Transverse colon (tissue), 4 donors: ENCODE measurements at regions not wholly inside any gene's neighbourhood (a gene's known extent, or its start where the extent isn't known, plus 50 kb on each side); places are given as distances from the start of the nearest gene placed in this dataset.

Source experiments
- DNase-seq: peaks from one replicate; pipeline ENCODE4 v3.0.0-alpha.2; 2019
- H3K27ac ChIP-seq, 4 donors: fragments of 200-600 bp; sonication (generic); 2 replicates each; pipeline ENCODE4 v1.5.1; 2016 to 2018; ENCODE audit warnings: inconsistent platforms in 4 of 4
- H3K27me3 ChIP-seq: fragments of 200-600 bp; sonication (generic); 2 replicates; pipeline ENCODE4 v1.5.1; 2017; ENCODE audit warnings: inconsistent platforms
- H3K36me3 ChIP-seq, 4 donors: fragments of 200-600 bp; sonication (generic); 2 replicates each; pipeline ENCODE4 v1.5.1; 2017 to 2019; ENCODE audit warnings: inconsistent platforms in 4 of 4
- H3K4me1 ChIP-seq, 4 donors: fragments of 200-600 bp; sonication (generic); 2 replicates each; pipeline ENCODE4 v1.5.1; 2017 to 2020; ENCODE audit warnings: inconsistent platforms in 4 of 4
- H3K4me3 ChIP-seq, 4 donors: fragments of 200-600 bp; sonication (generic); 1 replicate in 1 of 4; 2 replicates in 3 of 4; pipeline versions ENCODE4 v1.5.1 to v1.6.1; 2017 to 2019; ENCODE audit warnings: inconsistent platforms in 4 of 4
- H3K9me3 ChIP-seq, 2 donors: fragments of 200-600 bp; sonication (generic); 2 replicates each; pipeline ENCODE4 v1.5.1; 2017 to 2019; ENCODE audit warnings: inconsistent platforms in 2 of 2
- CTCF ChIP-seq, 5 experiments: fragments of 200-600 bp in 3 of 5; fragments of 450-650 bp in 2 of 5; sonication (generic) in 3 of 5; IDR thresholded peaks; 1 replicate in 2 of 5; 2 replicates in 3 of 5; pipeline ENCODE4 v1.5.1; 2016 to 2017; ENCODE audit warnings: antibody characterized with exemption in 5 of 5, inconsistent platforms in 3 of 5, mild to moderate bottlenecking in 2 of 5, moderate library complexity in 1 of 5
- EP300 ChIP-seq: sonication (generic); formaldehyde crosslinking; IDR thresholded peaks from one replicate; pipeline ENCODE4 v1.6.1; 2017; ENCODE audit warnings: antibody characterized with exemption, low read depth
- POLR2A ChIP-seq: fragments of 450-650 bp; IDR thresholded peaks from one replicate; pipeline ENCODE4 v1.6.1; 2016; ENCODE audit warnings: antibody characterized with exemption, mild to moderate bottlenecking, moderate library complexity
- POLR2AphosphoS5 ChIP-seq, 3 donors: sonication (generic); formaldehyde crosslinking; IDR thresholded peaks; one replicate each; pipeline ENCODE4 v1.6.1; 2016; ENCODE audit warnings: antibody characterized with exemption in 3 of 3
- WGBS, 2 donors: methylation state at CpG; one replicate each; pipeline ENCODE4 v1.1.5; 2018; ENCODE audit warnings: low coverage in 1 of 2; 5-methylcytosine and 5-hydroxymethylcytosine counted together
- in situ Hi-C, 4 donors: fragments of 200-750 bp; cut with MboI; loops; one replicate each; pipeline versions ENCODE4 v1.15.0 to v1.15.1; 2017; ENCODE audit warnings: low sequenced_read_pairs in 3 of 4, low pct_ligation_motif_present in 1 of 4, low pct_unique_long_range_greater_than_20kb in 1 of 4
- intact Hi-C: fragments of 100-400 bp; cut with DNase I; formaldehyde crosslinking; loops from one replicate; pipeline ENCODE4 v1.15.1; 2023; ENCODE audit warnings: low total_unique reads

- WGBS, 2 donors: 54% methylated on average over 4 of the region's 4 CpGs; no CpG with 5 or more reads in 1 of the 2 donors
- Histone ChIP-seq H3K4me3 (no peak overlapping the region), H3K4me1 (peaks cover 0 to 24% (median 4%) of the 10 kb centered on the region in 4 donors), H3K27me3 (no peaks in the 10 kb centered on the region), H3K9me3 (no peaks in the 10 kb centered on the region), H3K36me3 (no peaks in the 10 kb centered on the region), H3K27ac (peak overlapping the region in 3 of 4 donors; percentile 42 to 66 (median 63))
- intact Hi-C loops (no loop called here), in situ Hi-C loops (no loop called here)
- no peak for DNase-seq
- TF ChIP-seq CTCF (IDR thresholded peaks at IDR 0.05): no peak
- TF ChIP-seq EP300: no peak
- no peak for TF ChIP-seq POLR2AphosphoS5 (IDR thresholded peaks at IDR 0.05)
- no peak for TF ChIP-seq POLR2A
Measured at GRCh38 chr6:43973357-43973756, 153.9 kb downstream of the MRPL14 start.

GRCh38 chr6:43972913-43973300 lies 154.3 kb downstream of the MRPL14 start:
- peak in 1 of 3 donors; percentile 27 for TF ChIP-seq POLR2AphosphoS5 (IDR thresholded peaks at IDR 0.05)
- no peak for TF ChIP-seq EP300
- H3K36me3 ChIP-seq: no peaks in the 10 kb centered on the region
- H3K4me1 ChIP-seq: peaks cover 0 to 24% (median 4%) of the 10 kb centered on the region in 4 donors
- intact Hi-C loops: no loop called here
- H3K4me3 ChIP-seq: no peak overlapping the region
- peak; percentile 58 for DNase-seq
- no peaks in the 10 kb centered on the region for H3K9me3 ChIP-seq
- in situ Hi-C loops: no loop called here
- peak overlapping the region; percentile 42 to 66 (median 60) for H3K27ac ChIP-seq
- 29 to 33% methylated on average over 1 to 3 of the region's 3 CpGs for WGBS, 2 donors
- H3K27me3 ChIP-seq: no peaks in the 10 kb centered on the region

- 57 to 80% methylated on average over 2 to 6 of the region's 6 CpGs for WGBS, 2 donors
- intact Hi-C loops: no loop called here
- no peak for DNase-seq
Measured at GRCh38 chr6:43972179-43972912, 154.9 kb downstream of the MRPL14 start.

GRCh38 chr6:43971776-43972126 lies 155.5 kb downstream of the MRPL14 start:
- H3K27me3 ChIP-seq: no peaks in the 10 kb centered on the region
- peaks cover 0 to 24% (median 4%) of the 10 kb centered on the region in 4 donors for H3K4me1 ChIP-seq
- DNase-seq: no peak
- H3K27ac ChIP-seq: peak overlapping the region in 3 of 4 donors; percentile 56 to 66 (median 63)
- in situ Hi-C loops: no loop called here
- no peaks in the 10 kb centered on the region for H3K9me3 ChIP-seq
- intact Hi-C loops: no loop called here
- no peak for TF ChIP-seq POLR2A
- 88 to 100% methylated on average over 2 of the region's 2 CpGs for whole genome bisulfite sequencing, 2 donors
- H3K36me3 ChIP-seq: no peaks in the 10 kb centered on the region
- no peak overlapping the region for H3K4me3 ChIP-seq

More at GRCh38 chr6:43972179-43972912, 154.9 kb downstream of the MRPL14 start:
- Histone ChIP-seq H3K27me3 (no peaks in the 10 kb centered on the region), H3K36me3 (no peaks in the 10 kb centered on the region), H3K4me3 (no peak overlapping the region), H3K4me1 (peaks cover 0 to 24% (median 4%) of the 10 kb centered on the region in 4 donors), H3K27ac (peak overlapping the region; percentile 42 to 66 (median 60)), H3K9me3 (no peaks in the 10 kb centered on the region)
- in situ Hi-C loops: no loop called here
- TF ChIP-seq EP300: no peak

GRCh38 chr6:43970913-43971775 lies 156.1 kb downstream of the MRPL14 start:
- Histone ChIP-seq H3K9me3 (no peaks in the 10 kb centered on the region), H3K27me3 (no peaks in the 10 kb centered on the region), H3K4me3 (no peak overlapping the region), H3K4me1 (peaks cover 0 to 24% (median 4%) of the 10 kb centered on the region in 4 donors), H3K36me3 (no peaks in the 10 kb centered on the region), H3K27ac (no peak overlapping the region)
- no peak for TF ChIP-seq EP300
- TF ChIP-seq POLR2A: no peak
- WGBS, 2 donors: 78% methylated on average over 8 of the region's 8 CpGs; no CpG with 5 or more reads in 1 of the 2 donors
- peak; percentile 60 for DNase-seq
- in situ Hi-C loops (no loop called here), intact Hi-C loops (no loop called here)
